HUES48 (cell line): ENCODE measurements at regions not wholly inside any gene's neighbourhood (a gene's known extent, or its start where the extent isn't known, plus 50 kb on each side); places are given as distances from the start of the nearest gene placed in this dataset.

Experiments
- H3K27ac ChIP-seq: one replicate; pipeline ENCODE4 v1.7.0; 2013; ENCODE audit warnings: low read depth, low read length, inconsistent platforms
- H3K27me3 ChIP-seq: 2 replicates; pipeline ENCODE4 v1.6.1; 2013; ENCODE audit warnings: mild to moderate bottlenecking, low read length; ENCODE audit not compliant: control insufficient read depth, insufficient read depth
- H3K36me3 ChIP-seq: 2 replicates; pipeline ENCODE4 v1.6.1; 2013; ENCODE audit warnings: low read length; ENCODE audit not compliant: control insufficient read depth, insufficient read depth
- H3K4me1 ChIP-seq: 2 replicates; pipeline ENCODE4 v1.6.1; 2013; ENCODE audit warnings: mild to moderate bottlenecking, low read length; ENCODE audit not compliant: control insufficient read depth, insufficient read depth
- H3K4me3 ChIP-seq: 2 replicates; pipeline ENCODE4 v1.5.1; 2013; ENCODE audit warnings: mild to moderate bottlenecking, low read depth, low read length
- H3K9ac ChIP-seq: 2 replicates; pipeline ENCODE4 v1.6.1; 2013; ENCODE audit warnings: mild to moderate bottlenecking, low read depth, low read length, moderate library complexity
- H3K9me3 ChIP-seq: 2 replicates; pipeline ENCODE4 v1.6.1; 2013; ENCODE audit warnings: low read length; ENCODE audit not compliant: control insufficient read depth, insufficient read depth

GRCh38 chrX:120775959-120776358, 99.7 kb downstream of the CT47B1 start:
- Histone ChIP-seq H3K4me1 (no peaks in the 10 kb centered on the region), H3K4me3 (no peak overlapping the region), H3K9ac (no peak overlapping the region), H3K27me3 (peaks cover 19% of the 10 kb centered on the region), H3K9me3 (no peaks in the 10 kb centered on the region), H3K36me3 (no peaks in the 10 kb centered on the region), H3K27ac (no peak overlapping the region)

DNA sequence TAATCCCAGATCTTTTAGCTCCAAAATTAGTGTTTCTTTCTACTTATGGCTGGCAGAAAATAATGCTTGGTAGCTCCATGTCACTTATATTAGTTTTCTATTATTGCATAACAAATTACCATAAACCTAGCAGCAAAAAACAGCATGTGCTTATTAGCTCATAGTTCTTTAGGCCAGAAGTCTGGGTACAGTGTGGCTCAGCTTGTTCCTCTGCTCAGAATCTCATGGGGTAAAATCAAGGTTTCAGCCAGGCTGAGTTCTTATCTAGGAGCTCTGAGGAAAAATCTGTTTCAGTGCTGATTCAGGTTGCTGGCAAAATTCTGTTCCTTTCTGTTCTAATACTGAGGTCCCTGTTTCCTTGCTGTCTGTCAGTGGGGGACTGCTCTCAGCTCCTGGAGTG, 101.1 kb downstream of the CT47B1 start:
- no peak overlapping the region for H3K27ac ChIP-seq
- H3K4me1 ChIP-seq: no peaks in the 10 kb centered on the region
- peaks cover 19% of the 10 kb centered on the region for H3K27me3 ChIP-seq
- no peak overlapping the region for H3K9ac ChIP-seq
- H3K36me3 ChIP-seq: no peaks in the 10 kb centered on the region
- no peak overlapping the region for H3K4me3 ChIP-seq
- H3K9me3 ChIP-seq: no peaks in the 10 kb centered on the region

- no peaks in the 10 kb centered on the region for H3K36me3 ChIP-seq
- no peaks in the 10 kb centered on the region for H3K4me1 ChIP-seq
- H3K9ac ChIP-seq: no peak overlapping the region
- H3K27me3 ChIP-seq: peaks cover 19% of the 10 kb centered on the region
- H3K9me3 ChIP-seq: no peaks in the 10 kb centered on the region
- no peak overlapping the region for H3K27ac ChIP-seq
- no peak overlapping the region for H3K4me3 ChIP-seq
Observed at GRCh38 chrX:120773801-120774200, 101.9 kb downstream of the CT47B1 start.

DNA sequence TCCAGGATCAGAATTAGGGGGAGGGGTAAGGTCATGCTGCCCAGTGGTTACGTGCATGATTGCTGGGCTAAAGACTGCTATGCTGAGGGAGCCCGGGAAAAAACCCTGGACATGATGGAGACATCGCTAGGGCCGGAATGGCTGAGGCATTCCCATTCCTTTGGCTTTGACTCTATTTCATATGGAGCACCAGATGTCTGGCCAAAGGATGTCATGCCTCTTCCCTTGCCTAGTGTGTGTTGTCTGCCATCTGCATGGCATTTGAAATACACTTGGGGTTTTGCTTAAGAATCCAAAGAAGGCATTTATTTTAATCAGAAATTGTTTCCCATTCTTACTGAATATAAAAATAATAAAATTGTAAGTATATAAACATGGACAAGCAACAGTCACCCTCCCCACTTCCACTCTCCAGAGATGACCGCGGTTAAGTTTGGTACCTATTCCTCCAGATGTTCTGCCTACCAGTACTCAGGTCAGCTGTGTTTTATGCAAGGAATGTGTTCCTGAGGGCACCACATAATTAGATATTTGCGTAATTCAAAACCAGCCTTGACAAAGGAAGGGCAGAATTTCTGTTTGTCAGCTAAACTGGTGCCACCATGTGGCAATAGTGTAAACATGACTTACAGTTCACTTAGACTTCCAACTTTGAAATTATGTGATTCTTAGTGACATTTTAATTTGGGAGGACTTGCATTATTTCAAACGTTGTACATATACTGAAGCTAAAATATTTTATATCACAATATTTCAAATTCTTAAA, 105.9 kb downstream of the CT47B1 start:
- Histone ChIP-seq H3K9ac (no peak overlapping the region), H3K36me3 (no peaks in the 10 kb centered on the region), H3K4me3 (no peak overlapping the region), H3K4me1 (no peaks in the 10 kb centered on the region), H3K9me3 (no peaks in the 10 kb centered on the region), H3K27ac (no peak overlapping the region), H3K27me3 (peaks cover 10% of the 10 kb centered on the region)

GRCh38 chrX:120768681-120769080, 107.0 kb downstream of the CT47B1 start:
- H3K4me1 ChIP-seq: no peaks in the 10 kb centered on the region
- no peak overlapping the region for H3K9ac ChIP-seq
- H3K27me3 ChIP-seq: peaks cover 1% of the 10 kb centered on the region
- H3K36me3 ChIP-seq: no peaks in the 10 kb centered on the region
- no peak overlapping the region for H3K4me3 ChIP-seq
- H3K27ac ChIP-seq: no peak overlapping the region
- no peaks in the 10 kb centered on the region for H3K9me3 ChIP-seq

GRCh38 chrX:120768254-120768653, 107.4 kb downstream of the CT47B1 start:
- H3K9me3 ChIP-seq: no peaks in the 10 kb centered on the region
- no peaks in the 10 kb centered on the region for H3K36me3 ChIP-seq
- no peaks in the 10 kb centered on the region for H3K27me3 ChIP-seq
- no peak overlapping the region for H3K9ac ChIP-seq
- H3K4me3 ChIP-seq: no peak overlapping the region
- no peaks in the 10 kb centered on the region for H3K4me1 ChIP-seq
- H3K27ac ChIP-seq: no peak overlapping the region

DNA sequence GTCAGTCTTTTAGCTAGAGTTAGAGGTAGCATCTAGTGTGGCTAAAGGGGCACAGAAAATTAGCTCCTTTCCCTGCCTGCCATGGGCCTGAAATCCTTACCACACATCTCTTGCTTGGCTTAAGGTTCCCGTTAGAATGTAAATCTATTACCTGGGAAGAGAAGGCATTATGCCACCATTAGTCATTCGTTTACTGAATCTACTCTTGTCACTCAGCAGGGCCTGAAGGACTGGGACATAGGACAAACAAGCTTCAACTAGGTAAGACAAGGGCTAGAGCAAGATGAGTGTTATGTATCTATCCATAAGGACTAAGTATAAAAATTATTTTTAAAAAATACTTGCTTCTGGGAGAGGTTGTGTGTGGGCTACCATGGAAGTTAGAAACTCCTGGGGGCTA, 112.4 kb downstream of the CT47B1 start:
- H3K27ac ChIP-seq: no peak overlapping the region

DNA sequence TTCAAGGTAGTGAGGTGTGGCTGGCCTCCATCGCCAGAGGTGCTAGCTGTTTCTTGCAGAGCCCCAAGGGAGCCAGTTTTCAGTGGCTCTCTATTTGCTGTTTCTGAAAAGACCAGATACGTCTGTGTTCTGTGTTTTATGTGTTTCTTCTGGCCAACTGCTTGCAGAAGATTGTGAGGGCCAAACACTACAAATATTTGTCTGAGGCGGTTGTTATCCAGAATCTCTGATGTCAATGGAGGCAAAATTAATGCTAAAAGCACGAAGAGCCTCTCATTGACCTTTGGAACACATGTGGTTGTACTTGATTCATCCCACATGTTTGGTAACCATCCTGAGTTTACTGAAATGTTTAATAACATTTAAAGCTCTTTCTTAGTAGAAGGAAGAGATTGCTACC, 113.9 kb downstream of the CT47B1 start:
- H3K27me3 ChIP-seq: no peaks in the 10 kb centered on the region
- H3K9ac ChIP-seq: no peak overlapping the region
- no peak overlapping the region for H3K27ac ChIP-seq
- H3K4me3 ChIP-seq: no peak overlapping the region
- no peaks in the 10 kb centered on the region for H3K4me1 ChIP-seq
- no peaks in the 10 kb centered on the region for H3K9me3 ChIP-seq
- H3K36me3 ChIP-seq: no peaks in the 10 kb centered on the region

More for the DNA sequence above, 112.4 kb downstream of the CT47B1 start:
- H3K9me3 ChIP-seq: no peaks in the 10 kb centered on the region
- no peak overlapping the region for H3K9ac ChIP-seq
- H3K36me3 ChIP-seq: no peaks in the 10 kb centered on the region
- no peaks in the 10 kb centered on the region for H3K27me3 ChIP-seq
- H3K4me3 ChIP-seq: no peak overlapping the region
- H3K4me1 ChIP-seq: no peaks in the 10 kb centered on the region

DNA sequence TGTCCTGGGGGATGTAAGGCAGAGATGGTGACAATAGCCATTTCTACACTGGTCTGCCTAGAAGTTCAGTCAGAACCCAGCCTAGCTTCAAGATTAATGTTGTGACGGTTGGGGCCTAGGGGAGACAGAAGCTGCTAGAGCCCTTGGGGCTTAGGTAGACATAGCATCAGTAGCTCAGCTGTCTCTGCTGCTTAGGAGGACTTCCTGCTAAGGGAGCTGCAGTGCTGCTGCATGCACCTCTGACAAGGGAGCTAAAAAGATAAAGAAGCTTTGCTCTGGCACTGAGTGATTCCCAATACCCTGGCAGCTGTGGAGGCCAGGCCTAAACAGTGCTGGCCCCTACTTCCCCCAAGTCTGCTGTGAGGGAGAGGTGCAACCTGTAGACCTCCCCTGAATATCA, 116.0 kb downstream of the CT47B1 start:
- Histone ChIP-seq H3K4me3 (no peak overlapping the region), H3K36me3 (no peaks in the 10 kb centered on the region), H3K27me3 (no peaks in the 10 kb centered on the region), H3K9ac (no peak overlapping the region), H3K4me1 (no peaks in the 10 kb centered on the region), H3K27ac (no peak overlapping the region), H3K9me3 (no peaks in the 10 kb centered on the region)

DNA sequence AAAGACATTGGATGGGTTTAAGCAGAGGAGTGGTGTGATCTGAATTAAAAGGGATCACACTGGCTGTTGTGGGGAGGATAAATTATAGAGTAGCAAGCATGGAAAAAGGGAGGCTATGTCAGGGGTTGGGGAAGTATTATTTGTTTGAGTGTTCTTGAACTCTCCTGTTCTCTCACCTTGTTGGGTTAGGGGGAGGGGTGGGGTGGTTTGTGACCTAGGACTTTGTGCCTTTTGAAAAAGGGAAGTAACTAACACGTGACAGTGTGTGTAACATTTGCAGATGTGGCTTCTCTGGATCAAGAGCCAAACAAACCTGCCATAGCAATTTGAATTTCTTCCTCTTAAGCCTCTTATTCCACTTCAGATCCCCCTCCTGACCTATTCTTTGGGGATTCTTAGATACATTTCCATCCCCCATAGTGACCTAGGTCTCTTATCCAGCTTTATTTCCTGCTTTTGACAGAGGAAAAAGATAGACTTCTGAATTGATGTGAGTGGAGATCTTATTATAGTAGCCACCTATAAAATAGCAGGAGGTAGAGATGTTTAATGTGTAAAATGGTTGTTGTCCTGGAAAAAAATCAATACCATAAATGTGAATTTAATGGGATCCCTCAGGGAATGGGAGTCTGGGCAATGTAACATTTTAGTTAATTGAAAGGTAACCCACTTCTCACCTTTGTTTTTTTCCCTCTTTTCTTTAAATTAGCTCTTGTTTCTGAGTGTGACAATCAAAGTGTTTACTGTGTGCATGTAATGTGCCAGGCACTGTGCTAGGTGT, 120.4 kb downstream of the CT47B1 start:
- no peaks in the 10 kb centered on the region for H3K9me3 ChIP-seq
- no peaks in the 10 kb centered on the region for H3K36me3 ChIP-seq
- H3K4me3 ChIP-seq: no peak overlapping the region
- 0 out of 2 replicates have a peak, but pooled peaks cover 6% of the 10 kb centered on the region for H3K27me3 ChIP-seq
- H3K4me1 ChIP-seq: no peaks in the 10 kb centered on the region
- no peak overlapping the region for H3K27ac ChIP-seq
- no peak overlapping the region for H3K9ac ChIP-seq
